ENCODE measurements at regions not wholly inside any gene's neighbourhood (a gene's known extent, or its start where the extent isn't known, plus 50 kb on each side); places are given as distances from the start of the nearest gene placed in this dataset.

DNA sequence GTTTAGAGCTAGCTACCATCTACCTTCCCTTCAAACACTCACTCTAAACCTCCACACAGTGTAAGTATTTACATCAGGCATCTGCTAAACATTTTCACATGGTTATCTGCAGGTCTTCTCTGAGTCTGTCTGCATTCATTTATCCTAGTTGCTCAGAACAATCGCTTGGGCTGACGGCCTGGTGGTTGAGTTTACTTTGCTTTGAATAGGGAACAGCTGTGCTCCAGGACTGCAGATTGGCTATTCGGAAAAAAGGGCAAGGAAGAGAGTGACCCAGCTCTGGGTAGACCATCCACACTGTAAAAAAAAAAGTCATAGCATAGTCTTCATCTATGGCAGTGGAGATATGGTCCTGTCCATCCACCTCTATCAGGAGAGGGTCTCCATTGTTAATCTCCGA, 115.3 kb upstream of the ESR1 start:
- TF ChIP-seq, protein P1, sequence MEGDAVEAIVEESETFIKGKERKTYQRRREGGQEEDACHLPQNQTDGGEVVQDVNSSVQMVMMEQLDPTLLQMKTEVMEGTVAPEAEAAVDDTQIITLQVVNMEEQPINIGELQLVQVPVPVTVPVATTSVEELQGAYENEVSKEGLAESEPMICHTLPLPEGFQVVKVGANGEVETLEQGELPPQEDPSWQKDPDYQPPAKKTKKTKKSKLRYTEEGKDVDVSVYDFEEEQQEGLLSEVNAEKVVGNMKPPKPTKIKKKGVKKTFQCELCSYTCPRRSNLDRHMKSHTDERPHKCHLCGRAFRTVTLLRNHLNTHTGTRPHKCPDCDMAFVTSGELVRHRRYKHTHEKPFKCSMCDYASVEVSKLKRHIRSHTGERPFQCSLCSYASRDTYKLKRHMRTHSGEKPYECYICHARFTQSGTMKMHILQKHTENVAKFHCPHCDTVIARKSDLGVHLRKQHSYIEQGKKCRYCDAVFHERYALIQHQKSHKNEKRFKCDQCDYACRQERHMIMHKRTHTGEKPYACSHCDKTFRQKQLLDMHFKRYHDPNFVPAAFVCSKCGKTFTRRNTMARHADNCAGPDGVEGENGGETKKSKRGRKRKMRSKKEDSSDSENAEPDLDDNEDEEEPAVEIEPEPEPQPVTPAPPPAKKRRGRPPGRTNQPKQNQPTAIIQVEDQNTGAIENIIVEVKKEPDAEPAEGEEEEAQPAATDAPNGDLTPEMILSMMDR (IDR thresholded peaks at IDR 0.05): no peak
- no peak for TF ChIP-seq POLR2A (IDR thresholded peaks at IDR 0.05)

All from thyroid gland (tissue), 4 donors.